Umbilical cord (tissue), 1 donor: ENCODE measurements at regions not wholly inside any gene's neighbourhood (a gene's known extent, or its start where the extent isn't known, plus 50 kb on each side); places are given as distances from the start of the nearest gene placed in this dataset.
"Not testable (repeated sequence)": the region's sequence is repeated elsewhere in the genome, so short reads cannot be mapped to it uniquely, and the experiment has no call there.

Source experiments
- DNase-seq: peaks from one replicate; pipeline ENCODE4 v3.0.0-alpha.2; 2015; ENCODE audit warnings: low spot score

GRCh38 chr4:49323573-49323940, 337.5 kb downstream of the CWH43 start:
- not testable (repeated sequence) for DNase-seq
